Omental fat pad (tissue), 3 donors: ENCODE measurements at regions not wholly inside any gene's neighbourhood (a gene's known extent, or its start where the extent isn't known, plus 50 kb on each side); places are given as distances from the start of the nearest gene placed in this dataset.

ENCODE experiments used
- ATAC-seq: fragments of 150-250 bp; one replicate; pipeline ENCODE4 v1.9.1; 2016; ENCODE audit warnings: mild to moderate bottlenecking, moderate library complexity; ENCODE audit not compliant: low FRiP score
- DNase-seq: peaks from one replicate; pipeline ENCODE4 v3.0.0-alpha.2; 2019; ENCODE audit warnings: low spot score
- TF ChIP-seq, protein P1 (sequence below), 3 donors: fragments of 450-650 bp; IDR thresholded peaks; one replicate each; pipeline ENCODE4 v1.5.1; 2016 to 2017; ENCODE audit warnings: antibody characterized with exemption in 3 of 3, mild to moderate bottlenecking in 3 of 3, moderate library complexity in 2 of 3

DNA sequence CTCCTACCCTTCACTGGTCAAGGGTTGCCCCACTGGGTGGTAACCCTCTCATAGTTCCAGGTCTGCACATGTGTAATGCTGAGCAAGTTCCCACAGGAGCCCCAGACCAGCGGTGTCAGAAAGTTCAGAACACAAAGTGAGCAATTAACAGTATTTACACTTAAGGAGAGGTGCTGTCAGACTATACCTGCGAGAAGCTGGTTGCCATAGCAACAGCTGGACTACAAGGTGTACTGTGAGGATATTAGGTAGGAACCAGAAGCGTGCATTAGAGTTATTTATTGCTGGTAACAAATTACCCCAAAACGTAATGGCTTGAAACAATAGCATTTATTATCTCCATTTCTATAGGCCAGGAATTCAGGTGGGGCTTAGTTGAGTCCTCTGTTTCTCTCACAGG, 317.0 kb upstream of the RPS23 start:
- TF ChIP-seq, protein P1, sequence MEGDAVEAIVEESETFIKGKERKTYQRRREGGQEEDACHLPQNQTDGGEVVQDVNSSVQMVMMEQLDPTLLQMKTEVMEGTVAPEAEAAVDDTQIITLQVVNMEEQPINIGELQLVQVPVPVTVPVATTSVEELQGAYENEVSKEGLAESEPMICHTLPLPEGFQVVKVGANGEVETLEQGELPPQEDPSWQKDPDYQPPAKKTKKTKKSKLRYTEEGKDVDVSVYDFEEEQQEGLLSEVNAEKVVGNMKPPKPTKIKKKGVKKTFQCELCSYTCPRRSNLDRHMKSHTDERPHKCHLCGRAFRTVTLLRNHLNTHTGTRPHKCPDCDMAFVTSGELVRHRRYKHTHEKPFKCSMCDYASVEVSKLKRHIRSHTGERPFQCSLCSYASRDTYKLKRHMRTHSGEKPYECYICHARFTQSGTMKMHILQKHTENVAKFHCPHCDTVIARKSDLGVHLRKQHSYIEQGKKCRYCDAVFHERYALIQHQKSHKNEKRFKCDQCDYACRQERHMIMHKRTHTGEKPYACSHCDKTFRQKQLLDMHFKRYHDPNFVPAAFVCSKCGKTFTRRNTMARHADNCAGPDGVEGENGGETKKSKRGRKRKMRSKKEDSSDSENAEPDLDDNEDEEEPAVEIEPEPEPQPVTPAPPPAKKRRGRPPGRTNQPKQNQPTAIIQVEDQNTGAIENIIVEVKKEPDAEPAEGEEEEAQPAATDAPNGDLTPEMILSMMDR (IDR thresholded peaks at IDR 0.05): no peak
- no peak for ATAC-seq
- DNase-seq: no peak

DNA sequence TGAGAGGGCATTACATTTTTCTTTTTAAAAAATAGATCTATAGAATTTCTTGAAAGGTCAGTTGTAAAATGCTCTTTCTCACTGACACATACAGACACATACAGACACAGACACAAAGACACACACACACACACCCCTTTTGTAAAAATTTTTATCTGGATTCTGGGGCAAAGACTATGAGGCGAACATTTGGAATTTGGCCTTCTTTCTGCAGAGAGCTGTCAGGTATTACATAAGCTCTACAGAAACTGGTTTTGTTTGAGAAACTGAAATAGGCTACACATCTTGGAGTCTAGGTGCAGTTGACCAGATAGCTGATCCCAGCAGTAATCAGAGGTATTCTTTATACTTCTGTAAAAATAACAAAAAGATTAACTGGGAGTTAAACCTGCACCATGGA, 315.9 kb upstream of the RPS23 start:
- TF ChIP-seq, protein P1 (IDR thresholded peaks at IDR 0.05): no peak
- no peak for ATAC-seq
- DNase-seq: no peak

DNA sequence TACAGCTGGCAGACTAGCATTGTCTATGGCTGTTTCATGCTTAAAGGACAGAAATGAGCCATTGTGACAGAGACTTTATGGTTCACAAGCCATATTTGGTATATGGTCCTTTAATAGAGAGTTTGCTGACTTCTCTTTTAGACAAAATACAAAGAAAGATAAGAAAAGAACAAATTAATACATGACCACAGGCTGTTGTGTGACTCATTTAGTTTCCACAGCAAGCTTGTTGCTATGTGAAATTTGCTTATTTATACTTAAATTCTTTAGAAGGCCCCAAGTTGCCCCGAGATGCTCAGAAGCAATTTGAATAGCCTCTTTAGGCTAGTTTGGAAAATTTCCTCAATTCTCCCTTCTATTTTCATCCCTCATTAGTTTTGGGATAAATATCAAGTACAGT, 315.3 kb upstream of the RPS23 start:
- DNase-seq (no peak), ATAC-seq (no peak)
- TF ChIP-seq, protein P1 (IDR thresholded peaks at IDR 0.05): no peak

DNA sequence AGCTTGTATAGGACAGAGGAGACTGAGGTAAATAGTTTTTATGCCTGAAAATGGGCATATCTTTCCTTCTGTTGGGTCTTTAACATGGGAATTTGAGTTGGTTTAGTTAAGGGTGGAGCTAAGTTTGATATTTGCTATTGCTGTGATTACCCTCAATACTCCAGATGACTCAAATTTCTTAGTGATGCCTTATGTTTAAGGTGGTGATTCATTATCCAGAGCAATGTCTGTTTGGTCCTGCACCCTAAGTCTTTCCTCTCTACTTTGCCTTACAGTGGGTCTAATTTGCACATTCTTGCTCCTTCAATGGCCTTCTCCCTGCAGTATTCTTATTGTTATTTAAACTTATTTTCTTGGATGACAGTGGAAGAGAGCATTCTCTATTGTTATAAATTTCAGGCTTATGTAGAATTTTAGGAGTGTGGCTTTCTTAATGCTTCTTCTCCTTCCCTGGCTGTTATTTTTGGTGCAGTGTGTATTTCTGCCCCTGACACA, 312.9 kb upstream of the RPS23 start:
- ATAC-seq (no peak), DNase-seq (no peak)
- TF ChIP-seq, protein P1 (IDR thresholded peaks at IDR 0.05): no peak

DNA sequence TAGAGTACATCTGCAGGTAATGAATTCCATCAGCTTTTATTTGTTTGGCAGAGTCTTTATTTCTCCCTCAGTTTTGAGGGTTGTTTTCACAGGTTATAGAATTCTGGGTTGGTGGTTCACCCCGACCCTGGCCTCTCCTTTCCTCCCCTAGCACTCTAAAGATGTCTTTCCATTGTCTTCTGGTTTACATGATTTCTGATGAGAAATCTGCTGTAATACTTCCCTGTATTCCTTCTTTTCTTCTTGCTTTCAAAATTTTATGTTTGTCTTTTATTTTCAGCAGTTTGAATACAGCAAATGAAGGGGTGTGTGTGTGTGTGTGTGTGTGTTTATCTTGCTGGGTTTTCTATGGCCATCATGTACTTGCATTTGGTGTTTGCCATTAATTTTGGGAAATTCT, 312.0 kb upstream of the RPS23 start:
- no peak for ATAC-seq
- no peak for DNase-seq
- TF ChIP-seq, protein P1 (IDR thresholded peaks at IDR 0.05): no peak

DNA sequence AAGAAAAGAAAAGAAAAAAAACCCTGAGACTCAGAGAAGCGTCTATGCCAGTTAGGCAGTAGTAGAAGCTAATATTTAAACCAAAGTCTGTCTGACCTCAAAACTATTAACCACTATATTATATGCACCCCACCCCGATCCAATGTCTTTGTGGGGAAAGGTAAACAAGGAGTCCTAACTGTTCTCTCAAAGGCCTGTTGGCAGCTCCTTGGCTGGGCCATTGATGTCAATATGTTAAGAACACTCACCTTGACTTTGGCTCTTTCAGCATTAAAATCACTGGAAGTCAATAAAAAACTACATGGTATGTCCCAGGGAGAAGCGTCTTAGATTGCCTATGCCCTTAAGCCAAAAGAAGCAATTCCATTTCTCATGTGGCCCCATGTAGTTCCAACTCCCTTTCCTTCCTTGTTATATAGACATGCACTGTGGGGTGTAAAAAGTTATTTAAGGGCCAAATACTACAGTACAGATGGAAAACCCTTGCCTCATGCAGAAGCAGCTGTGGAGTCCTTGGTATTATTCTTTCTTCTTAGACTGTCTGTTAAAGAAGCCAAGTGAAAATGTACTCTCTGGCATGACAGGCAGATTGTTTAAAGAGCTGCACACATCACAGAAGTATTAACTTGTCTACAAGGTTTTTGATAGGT, 308.6 kb upstream of the RPS23 start:
- DNase-seq (no peak), ATAC-seq (no peak)
- TF ChIP-seq, protein P1 (IDR thresholded peaks at IDR 0.05): no peak

DNA sequence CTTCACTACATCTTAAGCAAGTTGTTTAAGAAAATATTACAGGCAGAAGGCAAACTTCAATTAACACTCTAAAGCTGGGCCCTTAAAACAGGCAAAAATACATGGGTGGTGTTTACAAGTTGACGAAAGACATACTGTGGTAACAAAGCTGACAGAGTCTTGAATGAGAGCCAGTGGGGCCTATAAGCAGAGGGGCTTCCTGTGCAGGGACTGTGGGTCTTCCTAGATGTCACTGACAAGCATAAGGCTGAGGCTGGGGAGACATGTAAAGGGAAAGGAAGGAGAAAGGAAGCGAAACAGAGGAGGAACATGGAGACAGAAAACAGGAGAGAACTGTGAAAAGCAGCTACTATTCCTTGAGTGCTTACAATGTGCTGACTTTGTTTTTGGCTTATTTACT, 308.0 kb upstream of the RPS23 start:
- ATAC-seq (no peak), DNase-seq (no peak)
- TF ChIP-seq, protein P1 (IDR thresholded peaks at IDR 0.05): no peak
